CD4-positive, alpha-beta T cell (primary cell): ENCODE measurements at regions not wholly inside any gene's neighbourhood (a gene's known extent, or its start where the extent isn't known, plus 50 kb on each side); places are given as distances from the start of the nearest gene placed in this dataset.

Source experiments
- ATAC-seq: fragments of 200-7000 bp; cut with Tn5 transposase; one replicate; pipeline ENCODE4 v1.10.0; 2022; ENCODE audit warnings: mild to moderate bottlenecking; ENCODE audit not compliant: poor library complexity
- CTCF ChIA-PET: fragments of 350-600 bp; sonication (Branson Sonifier 250); formaldehyde crosslinking; loops from one replicate; lab custom pipeline; 2021; ENCODE audit warnings: antibody characterized with exemption, inconsistent platforms; lab: Charles Lee
- POLR2A ChIA-PET: fragments of 350-600 bp; sonication (Branson Sonifier 250); formaldehyde crosslinking; loops from one replicate; lab custom pipeline; 2021; ENCODE audit warnings: antibody characterized with exemption, inconsistent platforms; lab: Charles Lee
- DNase-seq, 14 experiments: peaks; one replicate each; pipeline ENCODE4 v3.0.0-alpha.2; 2013 to 2020; ENCODE audit warnings: mixed read lengths in 2 of 14
- H3K27ac ChIP-seq, 2 donors: one replicate each; pipeline versions ENCODE4 v1.5.1 to v1.7.0; 2013; ENCODE audit warnings: low read length in 2 of 2, low read depth in 1 of 2, mild to moderate bottlenecking in 1 of 2
- H3K27me3 ChIP-seq, 2 experiments: 1 replicate in 1 of 2; 2 replicates in 1 of 2; pipeline versions ENCODE4 v1.6.1 to v1.7.0; 2013; ENCODE audit warnings: low read length in 2 of 2, control low read depth in 1 of 2, mild to moderate bottlenecking in 1 of 2, moderate library complexity in 1 of 2; ENCODE audit not compliant: insufficient read depth in 2 of 2, control insufficient read depth in 1 of 2
- H3K36me3 ChIP-seq: one replicate; pipeline ENCODE4 v1.6.1; 2013; ENCODE audit warnings: low read length, control low read depth; ENCODE audit not compliant: insufficient read depth
- H3K4me1 ChIP-seq: one replicate; pipeline ENCODE4 v1.6.1; 2013; ENCODE audit warnings: low read length, control low read depth; ENCODE audit not compliant: insufficient read depth
- H3K4me3 ChIP-seq: one replicate; pipeline ENCODE4 v1.5.1; 2013; ENCODE audit warnings: mild to moderate bottlenecking, low read length, moderate library complexity
- H3K9me3 ChIP-seq, 2 experiments: 1 replicate in 1 of 2; 2 replicates in 1 of 2; pipeline versions ENCODE4 v1.6.1 to v1.7.0; 2013; ENCODE audit warnings: low read length in 2 of 2, mild to moderate bottlenecking in 2 of 2, control low read depth in 1 of 2, moderate library complexity in 1 of 2; ENCODE audit not compliant: control insufficient read depth in 1 of 2, insufficient read depth in 1 of 2
- H3K27ac Mint-ChIP-seq: one replicate; pipeline ENCODE4 v1.8.0; 2020; ENCODE audit warnings: mixed read lengths
- H3K27me3 Mint-ChIP-seq: one replicate; pipeline ENCODE4 v1.8.0; 2021; ENCODE audit warnings: mixed read lengths
- H3K36me3 Mint-ChIP-seq: one replicate; pipeline ENCODE4 v1.8.0; 2021; ENCODE audit warnings: low read depth, mixed read lengths
- H3K4me1 Mint-ChIP-seq: one replicate; pipeline ENCODE4 v1.8.0; 2021; ENCODE audit warnings: low read depth, mixed read lengths
- H3K4me3 Mint-ChIP-seq: one replicate; pipeline ENCODE4 v1.8.0; 2020; ENCODE audit warnings: mild to moderate bottlenecking, mixed read lengths
- H3K9me3 Mint-ChIP-seq: one replicate; pipeline ENCODE4 v1.8.0; 2020; ENCODE audit warnings: mixed read lengths
- intact Hi-C, 2 experiments: fragments of 100-400 bp; cut with DNase I in 1 of 2; cut with micrococcal nuclease in 1 of 2; formaldehyde crosslinking; loops; one replicate each; pipeline versions ENCODE4 v1.15.1 to v1.9.0; 2023 to 2025; cut with DNase I, micrococcal nuclease
- TF ChIP-seq, protein P1 (sequence below): fragments of 200-600 bp; IDR thresholded peaks from one replicate; pipeline ENCODE4 v1.8.0; 2022; ENCODE audit warnings: antibody characterized with exemption, mild to moderate bottlenecking

DNA sequence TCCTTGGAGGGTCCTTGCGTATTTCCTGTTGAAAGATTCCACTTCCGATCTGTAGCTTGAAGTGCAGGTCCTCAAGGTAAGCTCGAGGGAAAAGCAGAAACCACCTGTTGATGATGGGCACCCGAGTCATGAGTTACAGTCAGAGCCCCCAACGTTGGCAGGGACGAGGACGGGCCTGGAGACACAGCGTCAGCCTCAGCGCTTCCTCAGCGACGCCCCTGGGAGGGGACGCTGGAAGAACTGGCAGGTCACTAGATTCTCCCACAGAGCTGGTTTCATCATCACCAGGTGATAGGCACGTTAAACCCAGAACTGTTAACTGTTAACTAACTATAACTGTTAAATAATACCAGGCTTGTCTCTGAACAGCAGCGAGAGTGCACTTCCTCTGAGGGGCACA is 101.8 kb downstream of the TNFAIP2 start:
- no peaks in the 10 kb centered on the region for H3K9me3 Mint-ChIP-seq
- TF ChIP-seq, protein P1, sequence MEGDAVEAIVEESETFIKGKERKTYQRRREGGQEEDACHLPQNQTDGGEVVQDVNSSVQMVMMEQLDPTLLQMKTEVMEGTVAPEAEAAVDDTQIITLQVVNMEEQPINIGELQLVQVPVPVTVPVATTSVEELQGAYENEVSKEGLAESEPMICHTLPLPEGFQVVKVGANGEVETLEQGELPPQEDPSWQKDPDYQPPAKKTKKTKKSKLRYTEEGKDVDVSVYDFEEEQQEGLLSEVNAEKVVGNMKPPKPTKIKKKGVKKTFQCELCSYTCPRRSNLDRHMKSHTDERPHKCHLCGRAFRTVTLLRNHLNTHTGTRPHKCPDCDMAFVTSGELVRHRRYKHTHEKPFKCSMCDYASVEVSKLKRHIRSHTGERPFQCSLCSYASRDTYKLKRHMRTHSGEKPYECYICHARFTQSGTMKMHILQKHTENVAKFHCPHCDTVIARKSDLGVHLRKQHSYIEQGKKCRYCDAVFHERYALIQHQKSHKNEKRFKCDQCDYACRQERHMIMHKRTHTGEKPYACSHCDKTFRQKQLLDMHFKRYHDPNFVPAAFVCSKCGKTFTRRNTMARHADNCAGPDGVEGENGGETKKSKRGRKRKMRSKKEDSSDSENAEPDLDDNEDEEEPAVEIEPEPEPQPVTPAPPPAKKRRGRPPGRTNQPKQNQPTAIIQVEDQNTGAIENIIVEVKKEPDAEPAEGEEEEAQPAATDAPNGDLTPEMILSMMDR, result no peak
- no peak overlapping the region for H3K27ac ChIP-seq
- no peaks in the 10 kb centered on the region for H3K36me3 Mint-ChIP-seq
- ChIA-PET CTCF (no interaction called here), POLR2A (no interaction called here)
- H3K27me3 ChIP-seq, result peaks cover 26 to 33% of the 10 kb centered on the region in 2 experiments
- H3K27ac Mint-ChIP-seq, result no peak overlapping the region
- no peaks in the 10 kb centered on the region for H3K36me3 ChIP-seq
- no peak overlapping the region for H3K4me3 Mint-ChIP-seq
- ATAC-seq, result no peak
- H3K4me1 Mint-ChIP-seq, result no peaks in the 10 kb centered on the region
- no peak for DNase-seq
- peaks cover 53% of the 10 kb centered on the region for H3K27me3 Mint-ChIP-seq
- no peak overlapping the region for H3K4me3 ChIP-seq
- H3K9me3 ChIP-seq, result peaks cover 0 to 3% of the 10 kb centered on the region in 2 experiments
- intact Hi-C loops, result no loop called here
- H3K4me1 ChIP-seq, result no peaks in the 10 kb centered on the region

DNA sequence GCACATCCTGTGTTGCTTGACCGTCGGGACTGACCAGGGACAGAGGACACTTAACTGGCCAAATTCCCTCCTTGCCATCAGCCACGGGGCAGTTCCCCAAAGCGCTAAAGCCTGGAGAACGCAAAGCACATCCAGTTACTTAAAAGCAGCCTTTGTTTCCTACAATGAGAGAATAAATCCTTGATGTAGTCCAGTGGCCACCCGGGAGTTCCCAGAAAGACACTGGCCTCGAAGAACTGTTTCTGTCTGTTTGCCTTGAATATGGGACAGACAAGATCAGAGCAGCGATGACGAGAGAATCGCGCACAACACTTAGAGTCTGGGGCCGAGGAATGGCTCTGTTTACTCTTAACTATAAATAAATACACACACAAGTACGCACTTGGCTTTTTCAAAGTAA is 102.2 kb downstream of the TNFAIP2 start:
- H3K27ac ChIP-seq, result no peak overlapping the region
- Mint-ChIP-seq H3K4me1 (no peaks in the 10 kb centered on the region), H3K36me3 (no peaks in the 10 kb centered on the region), H3K4me3 (no peak overlapping the region), H3K27me3 (peaks cover 55% of the 10 kb centered on the region), H3K27ac (no peak overlapping the region), H3K9me3 (no peaks in the 10 kb centered on the region)
- H3K36me3 ChIP-seq, result no peaks in the 10 kb centered on the region
- no peaks in the 10 kb centered on the region for H3K9me3 ChIP-seq
- ChIA-PET POLR2A (no interaction called here), CTCF (no interaction called here)
- TF ChIP-seq, protein P1, result no peak
- DNase-seq (no peak), ATAC-seq (no peak)
- H3K27me3 ChIP-seq, result peaks cover 26 to 33% of the 10 kb centered on the region in 2 experiments
- intact Hi-C loops, result no loop called here
- no peaks in the 10 kb centered on the region for H3K4me1 ChIP-seq
- no peak overlapping the region for H3K4me3 ChIP-seq

DNA sequence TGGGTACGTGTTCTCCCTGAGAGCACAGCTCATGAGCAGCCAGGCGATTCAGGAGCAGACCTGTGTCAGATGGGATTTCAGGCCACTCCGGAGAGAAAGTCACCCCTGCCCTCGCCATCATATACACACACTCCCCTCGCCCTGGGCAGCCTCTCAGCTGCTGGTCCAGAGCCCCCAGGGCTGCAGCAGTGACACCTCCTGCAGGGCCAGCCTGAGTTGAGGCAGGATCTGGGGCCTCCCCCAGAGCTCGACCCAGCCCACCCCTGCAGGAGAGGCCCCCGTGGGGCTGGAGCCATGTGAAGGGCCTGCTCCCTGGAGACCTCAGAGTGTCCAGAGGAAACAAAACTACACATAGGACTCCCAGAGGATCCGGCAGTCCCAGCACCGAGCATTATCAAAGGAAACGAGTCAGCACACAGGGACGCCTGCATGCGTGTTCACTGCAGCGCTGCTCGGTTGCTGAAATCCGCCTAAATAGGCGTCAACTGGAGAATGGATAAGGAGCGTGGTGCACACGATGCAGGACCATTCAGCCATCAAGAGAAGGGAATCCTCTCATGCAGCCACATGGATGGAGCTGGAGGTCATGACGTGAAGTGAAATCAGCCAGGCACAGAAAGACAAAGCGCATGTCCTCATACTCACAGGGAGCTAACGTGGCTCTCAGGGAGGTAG is 104.0 kb downstream of the TNFAIP2 start:
- no peaks in the 10 kb centered on the region for H3K9me3 ChIP-seq
- CTCF ChIA-PET, result no interaction called here
- no peak overlapping the region for H3K4me3 ChIP-seq
- H3K36me3 ChIP-seq, result no peaks in the 10 kb centered on the region
- H3K36me3 Mint-ChIP-seq, result no peaks in the 10 kb centered on the region
- intact Hi-C loops, result no loop called here
- no peak overlapping the region for H3K27ac Mint-ChIP-seq
- H3K4me3 Mint-ChIP-seq, result no peak overlapping the region
- TF ChIP-seq, protein P1, result no peak
- DNase-seq, result no peak
- peaks cover 47% of the 10 kb centered on the region for H3K27me3 Mint-ChIP-seq
- H3K4me1 ChIP-seq, result no peaks in the 10 kb centered on the region
- H3K27me3 ChIP-seq, result peaks cover 16 to 17% of the 10 kb centered on the region in 2 experiments
- no peak overlapping the region for H3K27ac ChIP-seq
- POLR2A ChIA-PET, result no interaction called here
- H3K9me3 Mint-ChIP-seq, result no peaks in the 10 kb centered on the region
- H3K4me1 Mint-ChIP-seq, result no peaks in the 10 kb centered on the region
- ATAC-seq, result no peak
